ENCODE measurements at regions not wholly inside any gene's neighbourhood (a gene's known extent, or its start where the extent isn't known, plus 50 kb on each side); places are given as distances from the start of the nearest gene placed in this dataset.

- TF ChIP-seq CTCF (IDR thresholded peaks at IDR 0.05) (no peak), POLR2A (IDR thresholded peaks at IDR 0.05) (no peak), POLR2AphosphoS5 (IDR thresholded peaks at IDR 0.05) (no peak)
Measured at GRCh38 chr16:61148930-61149329, 887.3 kb downstream of the CDH8 start.

Measured in prostate gland (tissue), 2 donors.